ENCODE measurements at regions not wholly inside any gene's neighbourhood (a gene's known extent, or its start where the extent isn't known, plus 50 kb on each side); places are given as distances from the start of the nearest gene placed in this dataset.

DNA sequence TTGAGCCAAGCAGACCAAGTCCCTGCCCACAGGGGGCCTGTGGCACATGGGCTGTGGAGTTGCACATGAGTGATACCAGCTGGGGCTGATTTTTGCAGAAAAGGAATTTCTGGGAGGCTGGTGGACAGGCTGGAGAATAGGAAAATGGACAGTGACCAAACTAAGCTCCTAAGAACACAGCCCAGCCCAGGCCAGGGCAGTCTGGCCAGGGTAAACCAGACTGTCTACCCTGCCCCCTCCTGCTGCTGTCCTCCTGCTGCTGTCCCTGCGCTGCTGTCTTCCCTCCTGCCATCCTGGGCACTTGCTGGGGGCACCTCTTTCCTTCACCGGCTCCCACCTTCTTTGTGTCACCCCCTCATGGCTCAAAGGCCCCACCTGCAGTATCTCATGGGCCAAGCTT lies 219.2 kb downstream of the ZIC5 start:
- H3K27me3 Mint-ChIP-seq (ENCODE audit: low read depth) = no peaks in the 10 kb centered on the region; the same call in 1 of the 2 replicates
- peaks cover 15% of the 10 kb centered on the region for H3K36me3 Mint-ChIP-seq
- H3K4me3 Mint-ChIP-seq = no peak overlapping the region
- H3K27ac Mint-ChIP-seq = peak overlapping the region; percentile 43; the same call in 1 of the 2 replicates
- no peak for ATAC-seq
- H3K9me3 Mint-ChIP-seq = no peaks in the 10 kb centered on the region
- ChIA-PET POLR2A (no interaction called here), CTCF (interaction anchor here (0.6 kb wide), 1 partner anchor 50 kb away, joined by 3 read pairs; no protein-coding TSS in a partner anchor)
- TF ChIP-seq, protein P1, sequence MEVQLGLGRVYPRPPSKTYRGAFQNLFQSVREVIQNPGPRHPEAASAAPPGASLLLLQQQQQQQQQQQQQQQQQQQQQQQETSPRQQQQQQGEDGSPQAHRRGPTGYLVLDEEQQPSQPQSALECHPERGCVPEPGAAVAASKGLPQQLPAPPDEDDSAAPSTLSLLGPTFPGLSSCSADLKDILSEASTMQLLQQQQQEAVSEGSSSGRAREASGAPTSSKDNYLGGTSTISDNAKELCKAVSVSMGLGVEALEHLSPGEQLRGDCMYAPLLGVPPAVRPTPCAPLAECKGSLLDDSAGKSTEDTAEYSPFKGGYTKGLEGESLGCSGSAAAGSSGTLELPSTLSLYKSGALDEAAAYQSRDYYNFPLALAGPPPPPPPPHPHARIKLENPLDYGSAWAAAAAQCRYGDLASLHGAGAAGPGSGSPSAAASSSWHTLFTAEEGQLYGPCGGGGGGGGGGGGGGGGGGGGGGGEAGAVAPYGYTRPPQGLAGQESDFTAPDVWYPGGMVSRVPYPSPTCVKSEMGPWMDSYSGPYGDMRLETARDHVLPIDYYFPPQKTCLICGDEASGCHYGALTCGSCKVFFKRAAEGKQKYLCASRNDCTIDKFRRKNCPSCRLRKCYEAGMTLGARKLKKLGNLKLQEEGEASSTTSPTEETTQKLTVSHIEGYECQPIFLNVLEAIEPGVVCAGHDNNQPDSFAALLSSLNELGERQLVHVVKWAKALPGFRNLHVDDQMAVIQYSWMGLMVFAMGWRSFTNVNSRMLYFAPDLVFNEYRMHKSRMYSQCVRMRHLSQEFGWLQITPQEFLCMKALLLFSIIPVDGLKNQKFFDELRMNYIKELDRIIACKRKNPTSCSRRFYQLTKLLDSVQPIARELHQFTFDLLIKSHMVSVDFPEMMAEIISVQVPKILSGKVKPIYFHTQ (CRISPR knock-in tag; IDR thresholded peaks at IDR 0.05) = no peak
- TF ChIP-seq, protein P2, sequence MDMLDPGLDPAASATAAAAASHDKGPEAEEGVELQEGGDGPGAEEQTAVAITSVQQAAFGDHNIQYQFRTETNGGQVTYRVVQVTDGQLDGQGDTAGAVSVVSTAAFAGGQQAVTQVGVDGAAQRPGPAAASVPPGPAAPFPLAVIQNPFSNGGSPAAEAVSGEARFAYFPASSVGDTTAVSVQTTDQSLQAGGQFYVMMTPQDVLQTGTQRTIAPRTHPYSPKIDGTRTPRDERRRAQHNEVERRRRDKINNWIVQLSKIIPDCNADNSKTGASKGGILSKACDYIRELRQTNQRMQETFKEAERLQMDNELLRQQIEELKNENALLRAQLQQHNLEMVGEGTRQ (CRISPR knock-in tag; IDR thresholded peaks at IDR 0.05) = no peak
- TF ChIP-seq, protein P3, sequence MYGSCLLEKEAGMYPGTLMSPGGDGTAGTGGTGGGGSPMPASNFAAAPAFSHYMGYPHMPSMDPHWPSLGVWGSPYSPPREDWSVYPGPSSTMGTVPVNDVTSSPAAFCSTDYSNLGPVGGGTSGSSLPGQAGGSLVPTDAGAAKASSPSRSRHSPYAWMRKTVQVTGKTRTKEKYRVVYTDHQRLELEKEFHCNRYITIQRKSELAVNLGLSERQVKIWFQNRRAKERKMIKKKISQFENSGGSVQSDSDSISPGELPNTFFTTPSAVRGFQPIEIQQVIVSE (CRISPR knock-in tag; IDR thresholded peaks at IDR 0.05; ENCODE audit: borderline replicate concordance) = no peak
- TF ChIP-seq, protein P4, sequence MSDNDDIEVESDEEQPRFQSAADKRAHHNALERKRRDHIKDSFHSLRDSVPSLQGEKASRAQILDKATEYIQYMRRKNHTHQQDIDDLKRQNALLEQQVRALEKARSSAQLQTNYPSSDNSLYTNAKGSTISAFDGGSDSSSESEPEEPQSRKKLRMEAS (CRISPR knock-in tag; IDR thresholded peaks at IDR 0.05) = no peak
- TF ChIP-seq EMX1 (CRISPR knock-in tag; IDR thresholded peaks at IDR 0.05) (no peak), ZNF219 (CRISPR knock-in tag; IDR thresholded peaks at IDR 0.05; ENCODE audit: borderline replicate concordance) (no peak), ZNF416 (CRISPR knock-in tag; IDR thresholded peaks at IDR 0.05) (no peak), PRRX2 (CRISPR knock-in tag; IDR thresholded peaks at IDR 0.05) (no peak), GRHL2 (CRISPR knock-in tag; IDR thresholded peaks at IDR 0.05; ENCODE audit: insufficient replicate concordance, severe bottlenecking) (no peak), TEAD1 (CRISPR knock-in tag; IDR thresholded peaks at IDR 0.05) (no peak), NFATC4 (CRISPR knock-in tag; IDR thresholded peaks at IDR 0.05) (no peak)
- TF ChIP-seq, protein P5, sequence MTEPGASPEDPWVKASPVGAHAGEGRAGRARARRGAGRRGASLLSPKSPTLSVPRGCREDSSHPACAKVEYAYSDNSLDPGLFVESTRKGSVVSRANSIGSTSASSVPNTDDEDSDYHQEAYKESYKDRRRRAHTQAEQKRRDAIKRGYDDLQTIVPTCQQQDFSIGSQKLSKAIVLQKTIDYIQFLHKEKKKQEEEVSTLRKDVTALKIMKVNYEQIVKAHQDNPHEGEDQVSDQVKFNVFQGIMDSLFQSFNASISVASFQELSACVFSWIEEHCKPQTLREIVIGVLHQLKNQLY (CRISPR knock-in tag; IDR thresholded peaks at IDR 0.05) = no peak
- TF ChIP-seq, protein P6, sequence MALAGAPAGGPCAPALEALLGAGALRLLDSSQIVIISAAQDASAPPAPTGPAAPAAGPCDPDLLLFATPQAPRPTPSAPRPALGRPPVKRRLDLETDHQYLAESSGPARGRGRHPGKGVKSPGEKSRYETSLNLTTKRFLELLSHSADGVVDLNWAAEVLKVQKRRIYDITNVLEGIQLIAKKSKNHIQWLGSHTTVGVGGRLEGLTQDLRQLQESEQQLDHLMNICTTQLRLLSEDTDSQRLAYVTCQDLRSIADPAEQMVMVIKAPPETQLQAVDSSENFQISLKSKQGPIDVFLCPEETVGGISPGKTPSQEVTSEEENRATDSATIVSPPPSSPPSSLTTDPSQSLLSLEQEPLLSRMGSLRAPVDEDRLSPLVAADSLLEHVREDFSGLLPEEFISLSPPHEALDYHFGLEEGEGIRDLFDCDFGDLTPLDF (CRISPR knock-in tag; IDR thresholded peaks at IDR 0.05) = no peak
- TF ChIP-seq, protein P7, sequence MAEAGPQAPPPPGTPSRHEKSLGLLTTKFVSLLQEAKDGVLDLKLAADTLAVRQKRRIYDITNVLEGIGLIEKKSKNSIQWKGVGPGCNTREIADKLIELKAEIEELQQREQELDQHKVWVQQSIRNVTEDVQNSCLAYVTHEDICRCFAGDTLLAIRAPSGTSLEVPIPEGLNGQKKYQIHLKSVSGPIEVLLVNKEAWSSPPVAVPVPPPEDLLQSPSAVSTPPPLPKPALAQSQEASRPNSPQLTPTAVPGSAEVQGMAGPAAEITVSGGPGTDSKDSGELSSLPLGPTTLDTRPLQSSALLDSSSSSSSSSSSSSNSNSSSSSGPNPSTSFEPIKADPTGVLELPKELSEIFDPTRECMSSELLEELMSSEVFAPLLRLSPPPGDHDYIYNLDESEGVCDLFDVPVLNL (CRISPR knock-in tag; IDR thresholded peaks at IDR 0.05; ENCODE audit: borderline replicate concordance, low read depth) = no peak
- TF ChIP-seq, protein P8, sequence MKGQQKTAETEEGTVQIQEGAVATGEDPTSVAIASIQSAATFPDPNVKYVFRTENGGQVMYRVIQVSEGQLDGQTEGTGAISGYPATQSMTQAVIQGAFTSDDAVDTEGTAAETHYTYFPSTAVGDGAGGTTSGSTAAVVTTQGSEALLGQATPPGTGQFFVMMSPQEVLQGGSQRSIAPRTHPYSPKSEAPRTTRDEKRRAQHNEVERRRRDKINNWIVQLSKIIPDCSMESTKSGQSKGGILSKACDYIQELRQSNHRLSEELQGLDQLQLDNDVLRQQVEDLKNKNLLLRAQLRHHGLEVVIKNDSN (CRISPR knock-in tag; IDR thresholded peaks at IDR 0.05) = no peak
- TF ChIP-seq, protein P9, sequence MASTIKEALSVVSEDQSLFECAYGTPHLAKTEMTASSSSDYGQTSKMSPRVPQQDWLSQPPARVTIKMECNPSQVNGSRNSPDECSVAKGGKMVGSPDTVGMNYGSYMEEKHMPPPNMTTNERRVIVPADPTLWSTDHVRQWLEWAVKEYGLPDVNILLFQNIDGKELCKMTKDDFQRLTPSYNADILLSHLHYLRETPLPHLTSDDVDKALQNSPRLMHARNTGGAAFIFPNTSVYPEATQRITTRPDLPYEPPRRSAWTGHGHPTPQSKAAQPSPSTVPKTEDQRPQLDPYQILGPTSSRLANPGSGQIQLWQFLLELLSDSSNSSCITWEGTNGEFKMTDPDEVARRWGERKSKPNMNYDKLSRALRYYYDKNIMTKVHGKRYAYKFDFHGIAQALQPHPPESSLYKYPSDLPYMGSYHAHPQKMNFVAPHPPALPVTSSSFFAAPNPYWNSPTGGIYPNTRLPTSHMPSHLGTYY (CRISPR knock-in tag; IDR thresholded peaks at IDR 0.05) = no peak
- peaks cover 31% of the 10 kb centered on the region for H3K4me1 Mint-ChIP-seq
- no peak for DNase-seq (ENCODE audit: low spot score)
